GM21723 (cell line): ENCODE measurements at regions not wholly inside any gene's neighbourhood (a gene's known extent, or its start where the extent isn't known, plus 50 kb on each side); places are given as distances from the start of the nearest gene placed in this dataset.

Experiments
- ATAC-seq: cut with Tn5 transposase; IDR thresholded peaks from one replicate; pipeline ENCODE4 v1.9.1; 2021; ENCODE audit warnings: mild to moderate bottlenecking, moderate library complexity; ENCODE audit not compliant: unreplicated experiment

DNA sequence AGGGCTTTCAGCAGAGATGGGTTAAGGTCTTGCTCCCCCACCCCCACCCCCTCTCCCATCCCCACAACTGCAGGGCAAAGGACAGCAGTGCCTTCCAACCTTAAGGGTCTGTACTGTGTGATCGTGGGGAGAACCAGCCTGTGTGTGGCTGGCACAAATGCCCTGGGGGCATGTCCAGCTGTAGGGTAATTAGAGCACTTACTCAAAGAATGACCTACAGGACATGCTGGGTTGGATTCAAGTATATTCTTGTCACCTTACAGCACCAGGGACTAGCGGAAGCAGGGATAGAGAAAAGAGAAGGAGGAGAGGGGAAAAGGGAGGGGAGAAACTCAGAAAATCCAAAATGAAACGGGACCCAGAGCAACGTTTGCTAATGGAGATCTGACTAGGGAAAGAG lies 191.3 kb upstream of the GATB start:
- no peak for ATAC-seq

- ATAC-seq: no peak
These were observed 190.9 kb upstream of the GATB start for GRCh38 chr4:151951671-151952050.

GRCh38 chr4:151950993-151951670 lies 190.3 kb upstream of the GATB start:
- ATAC-seq: no peak

DNA sequence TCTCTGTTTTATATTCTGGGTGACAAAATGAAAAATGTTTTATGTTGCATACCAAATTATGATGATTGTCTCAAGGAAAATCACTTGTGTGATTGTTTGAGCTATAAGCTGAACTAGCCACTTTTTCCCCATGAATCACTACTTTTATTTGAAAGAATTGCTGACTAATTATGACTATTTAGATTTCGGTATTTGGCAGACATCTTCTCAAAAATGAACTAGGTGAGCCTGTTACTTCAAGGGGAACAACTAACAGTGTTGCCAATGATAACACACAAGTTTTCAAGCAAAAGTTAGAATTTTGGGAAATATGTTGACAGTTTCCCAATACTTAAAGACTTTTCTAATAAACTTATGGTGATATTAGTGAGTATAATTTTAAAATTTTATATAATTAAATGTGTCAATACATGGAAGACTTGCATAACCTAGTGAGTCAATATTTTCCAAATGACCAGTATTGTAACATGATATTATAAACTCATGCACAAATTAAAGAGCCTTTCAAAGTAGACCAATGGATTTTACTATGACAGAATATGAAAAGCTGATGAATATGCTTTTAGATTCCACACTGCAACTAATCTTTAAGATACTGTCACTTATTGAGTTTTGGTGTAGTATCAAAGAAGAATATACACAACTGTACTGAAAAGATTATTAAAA lies 187.7 kb upstream of the GATB start:
- no peak for ATAC-seq

GRCh38 chr4:151946718-151947117 lies 185.9 kb upstream of the GATB start:
- no peak for ATAC-seq

DNA sequence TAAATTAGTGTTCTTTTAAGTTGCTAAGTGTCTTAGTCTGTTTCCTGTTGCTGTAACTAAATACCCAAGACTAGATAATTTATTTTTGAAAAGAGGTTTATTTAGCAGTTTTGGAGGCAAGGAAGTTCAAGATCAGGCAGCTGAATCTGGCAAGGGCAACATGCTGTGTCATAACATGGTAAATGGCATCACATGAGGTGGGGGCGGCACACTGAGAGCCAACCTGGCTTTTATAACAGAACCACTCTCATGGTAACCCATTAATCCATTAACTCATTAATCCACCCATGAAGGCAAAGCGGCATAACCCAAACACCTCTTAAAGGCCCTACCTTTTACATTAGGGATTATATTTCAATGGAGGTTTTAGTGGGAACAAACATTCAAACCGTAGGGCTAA lies 182.2 kb upstream of the GATB start:
- no peak for ATAC-seq

GRCh38 chr4:151940926-151941617 lies 180.3 kb upstream of the GATB start:
- ATAC-seq: no peak

- ATAC-seq: no peak
These were observed 179.5 kb upstream of the GATB start for GRCh38 chr4:151940291-151940690.

- no peak for ATAC-seq
These were observed 178.9 kb upstream of the GATB start for GRCh38 chr4:151939670-151940069.

- no peak for ATAC-seq
These were observed 174.6 kb upstream of the GATB start for GRCh38 chr4:151935411-151935810.

DNA sequence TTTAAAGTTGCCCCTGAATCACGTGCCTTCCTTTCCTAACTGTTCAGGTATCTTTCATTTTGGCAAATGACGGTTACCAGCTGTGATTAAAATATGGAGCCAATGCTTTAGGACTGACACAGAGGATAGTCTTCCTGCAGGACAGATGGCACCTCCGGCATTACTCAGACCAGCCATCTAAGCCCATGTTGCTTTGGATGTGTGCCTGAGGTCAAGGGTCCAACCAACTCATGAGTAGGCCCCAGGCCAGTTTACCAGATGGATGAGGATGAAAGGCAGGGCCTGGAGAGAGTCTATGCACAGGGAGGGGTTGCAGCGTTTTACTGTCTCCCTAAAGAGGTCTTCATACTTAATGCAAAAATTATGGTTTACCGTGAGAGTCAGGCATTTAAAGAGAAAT lies 174.0 kb upstream of the GATB start:
- ATAC-seq: no peak

GRCh38 chr4:151933122-151933827 lies 172.5 kb upstream of the GATB start:
- ATAC-seq: no peak

DNA sequence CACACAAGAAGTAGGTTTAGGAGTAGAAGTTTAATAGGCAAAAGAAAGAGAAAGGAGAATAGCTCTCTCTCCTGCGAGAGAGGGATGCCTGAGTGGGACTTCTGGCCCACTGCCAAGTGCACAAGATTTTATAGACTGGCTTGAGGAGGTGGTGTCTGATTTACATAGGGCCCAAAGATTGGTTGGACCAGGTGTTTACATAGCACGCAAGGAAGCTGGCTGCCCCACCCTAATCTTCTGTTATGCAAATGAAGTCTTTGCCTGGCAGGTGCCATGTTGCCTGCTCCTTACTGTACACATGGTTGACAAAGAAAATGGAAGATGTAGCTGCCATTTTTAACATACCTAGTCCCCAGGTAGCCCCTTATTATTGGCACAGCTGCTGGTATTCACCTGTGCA lies 170.8 kb upstream of the GATB start:
- ATAC-seq: no peak

DNA sequence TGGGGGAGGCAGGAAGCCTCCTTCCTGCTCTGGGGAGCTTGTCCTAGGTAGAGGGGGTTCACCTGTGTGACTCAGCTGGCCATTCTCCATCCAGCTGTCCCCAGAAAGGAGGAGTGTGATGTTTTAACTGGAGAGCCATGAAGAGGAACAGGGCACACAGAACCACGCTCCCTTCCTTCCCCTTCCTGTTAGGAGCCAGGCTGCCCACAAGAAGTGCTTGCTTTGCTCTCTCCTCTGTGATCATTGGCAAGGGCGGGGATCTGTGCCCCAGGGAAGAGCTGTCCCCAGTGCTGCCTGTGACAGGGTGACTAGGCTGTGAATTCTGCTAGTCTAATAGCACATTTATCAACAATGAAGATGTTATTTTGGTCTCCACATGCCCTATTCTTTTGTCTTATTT lies 169.6 kb upstream of the GATB start:
- ATAC-seq: no peak

DNA sequence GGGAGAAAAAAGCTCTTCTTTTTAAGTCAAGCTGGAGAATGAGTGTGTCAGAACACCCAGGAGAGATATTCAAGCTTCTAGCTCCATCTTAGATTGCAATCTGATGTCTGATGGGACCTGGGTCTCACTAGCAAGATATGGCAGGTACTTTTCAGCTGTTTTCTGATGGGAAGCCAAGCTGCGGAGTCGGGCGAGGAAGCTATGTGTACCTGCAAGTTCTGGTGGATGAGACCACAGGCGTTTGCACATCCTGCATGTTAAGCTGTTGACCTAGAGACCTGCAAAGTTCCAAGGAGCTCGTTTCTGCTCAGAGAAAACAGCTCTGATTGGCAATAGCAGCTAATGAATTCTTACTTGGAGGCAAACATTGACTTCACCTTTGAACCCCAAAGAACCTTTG lies 167.3 kb upstream of the GATB start:
- ATAC-seq: no peak

DNA sequence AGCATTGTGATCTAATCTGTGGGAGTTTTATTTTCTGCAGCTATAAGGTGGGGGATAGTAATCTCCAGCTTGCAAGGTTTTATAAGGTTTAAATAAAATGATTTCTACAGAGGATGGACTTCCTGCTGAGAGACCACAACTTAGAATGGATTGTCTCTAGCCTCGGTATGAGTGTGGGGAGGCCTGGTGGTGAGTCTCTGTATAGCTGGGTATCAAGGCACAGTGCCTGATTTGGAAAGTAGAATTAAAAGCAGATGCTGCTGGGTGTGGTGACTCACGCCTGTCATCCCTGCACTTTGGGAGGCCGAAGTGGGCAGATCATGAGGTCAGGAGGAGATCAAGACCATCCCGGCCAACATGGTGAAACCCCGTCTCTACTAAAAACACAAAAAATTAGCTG lies 162.0 kb upstream of the GATB start:
- no peak for ATAC-seq

DNA sequence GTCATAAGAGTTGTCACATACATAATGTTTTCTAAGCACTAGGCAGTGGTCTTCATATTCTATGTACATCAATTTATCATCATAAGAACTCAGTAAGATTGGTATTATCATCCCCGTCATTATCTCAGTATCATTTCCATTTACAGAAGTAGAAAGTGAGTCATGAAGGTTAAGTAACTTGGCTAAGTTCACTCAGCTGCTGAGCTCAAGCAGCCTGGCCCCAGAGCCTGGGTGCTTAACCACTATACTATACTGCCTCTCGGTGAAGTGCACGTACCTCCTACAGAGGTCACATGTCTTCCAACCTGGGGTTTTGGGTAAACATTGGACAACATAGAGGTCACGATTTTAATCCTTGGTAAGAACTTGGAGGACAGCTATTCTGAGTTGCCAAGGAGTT lies 161.5 kb upstream of the GATB start:
- ATAC-seq: no peak

DNA sequence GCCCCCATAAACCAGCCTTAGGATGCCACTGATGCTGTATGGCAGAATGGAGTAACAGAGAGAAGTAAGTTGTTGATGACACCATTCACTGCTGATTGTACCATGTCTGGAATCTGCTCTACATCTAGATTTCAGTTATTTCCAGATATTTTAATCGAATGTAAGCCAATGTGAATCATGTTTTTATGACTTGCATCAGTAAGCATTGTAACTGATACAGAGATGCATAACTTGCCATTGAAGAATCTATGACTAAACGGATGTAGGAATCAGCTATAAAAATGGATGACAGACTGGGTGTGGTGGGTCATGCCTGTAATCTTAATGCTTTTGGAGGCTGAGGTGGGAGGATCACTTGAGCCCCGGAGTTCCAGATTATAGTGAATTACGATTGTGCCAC lies 161.0 kb upstream of the GATB start:
- no peak for ATAC-seq

- ATAC-seq: no peak
These were observed 160.6 kb upstream of the GATB start for GRCh38 chr4:151921386-151921785.

GRCh38 chr4:151917145-151917734 lies 156.4 kb upstream of the GATB start:
- ATAC-seq: no peak

- no peak for ATAC-seq
These were observed 151.8 kb upstream of the GATB start for GRCh38 chr4:151912632-151913031.
